Heart right ventricle (tissue), 16 donors: ENCODE measurements at regions not wholly inside any gene's neighbourhood (a gene's known extent, or its start where the extent isn't known, plus 50 kb on each side); places are given as distances from the start of the nearest gene placed in this dataset.
"Not testable (repeated sequence)": the region's sequence is repeated elsewhere in the genome, so short reads cannot be mapped to it uniquely, and the experiment has no call there.

ENCODE experiments used
- ATAC-seq, 8 donors: fragments of 200-7000 bp; cut with Tn5 transposase; one replicate each; pipeline ENCODE4 v1.9.1; 2020; ENCODE audit warnings: mild to moderate bottlenecking in 8 of 8, moderate library complexity in 8 of 8, moderate number of reproducible peaks in 1 of 8
- DNase-seq, 2 donors: peaks; one replicate each; pipeline ENCODE4 v3.0.0-alpha.2; 2020
- H3K27ac ChIP-seq, 10 donors: fragments of 200-600 bp; sonication (generic) in 2 of 10; one replicate each; pipeline versions ENCODE4 v1.5.0 to v1.8.0; 2020 to 2022; ENCODE audit warnings: mild to moderate bottlenecking in 3 of 10
- H3K27me3 ChIP-seq, 7 donors: fragments of 200-600 bp; one replicate each; pipeline ENCODE4 v1.8.0; 2021 to 2022; ENCODE audit warnings: mild to moderate bottlenecking in 2 of 7
- H3K36me3 ChIP-seq, 9 donors: fragments of 200-600 bp; sonication (generic) in 1 of 9; one replicate each; pipeline versions ENCODE4 v1.5.0 to v1.8.0; 2020 to 2022; ENCODE audit warnings: mild to moderate bottlenecking in 2 of 9
- H3K4me1 ChIP-seq, 9 donors: fragments of 200-600 bp; sonication (generic) in 1 of 9; one replicate each; pipeline versions ENCODE4 v1.5.0 to v1.8.0; 2020 to 2022; ENCODE audit warnings: mild to moderate bottlenecking in 4 of 9
- H3K4me3 ChIP-seq, 10 donors: fragments of 200-600 bp; sonication (generic) in 2 of 10; one replicate each; pipeline versions ENCODE4 v1.5.0 to v1.8.0; 2020 to 2022; ENCODE audit warnings: mild to moderate bottlenecking in 7 of 10, moderate library complexity in 2 of 10
- H3K9me3 ChIP-seq, 11 donors: fragments of 200-600 bp in 10 of 11; sonication (generic) in 2 of 11; one replicate each; pipeline versions ENCODE4 v1.5.0 to v1.8.0; 2013 to 2022; ENCODE audit warnings: mild to moderate bottlenecking in 2 of 11, control low read depth in 1 of 11, moderate library complexity in 1 of 11
- CTCF ChIP-seq, 9 donors: fragments of 200-600 bp; sonication (generic) in 2 of 9; IDR thresholded peaks; one replicate each; pipeline versions ENCODE4 v1.5.0 to v1.8.0; 2021 to 2022; ENCODE audit warnings: antibody characterized with exemption in 9 of 9, mild to moderate bottlenecking in 5 of 9, moderate library complexity in 1 of 9
- WGBS, 2 donors: extraction: QIAGEN DNeasy Blood & Tissue Kit; methylation state at CpG; one replicate each; pipeline ENCODE4 v1.1.7; 2013; ENCODE audit warnings: inconsistent platforms in 1 of 2; 5-methylcytosine and 5-hydroxymethylcytosine counted together
- intact Hi-C, 10 donors: fragments of 100-400 bp; cut with DNase I; formaldehyde crosslinking; loops; one replicate each; pipeline versions ENCODE4 v1.11.1 to v1.14.2; 2022
- donor health status: Arrhythmogenic right ventricular cardiomyopathy.
- donor health status: ischemic (EF 13 %, LVEDD 7.1; RV severe dilation, severe dysfunction).
- donor health status: healthy with polysubstance abuse.
- donor health status: DM: no; HTN: yes; CAD: no.
- donor health status: DM: no; HTN: no; CAD: no.
- donor health status: ischemic (EF 25% LVEDD 6.9; RV normal size, moderate dysfunction).
- donor health status: ischemic (EF 25% LVEDD 5.7; RV mildly dilated, moderate dysfunction).
- donor health status: healthy.
- donor health status: DM: yes; HTN: yes; CAD: no.
- donor health status: Ischemic cardiomyopathy.
- donor health status: ischemic (EF 35%, LVEDD 5.7; RV mildly dilated, moderate dysfunction).
- donor health status: nonischemic (EF 11% LVEDD 7.7; RV severe dilation, severe dysfunction).
- donor health status: DM: yes; HTN: yes; CAD: no.
- donor health status: PGD.
- donor health status: ischemic (EF 29% LVEDD 5.4; RV normal size, mild dysfunction).
- donor health status: nonischemic (EF 23%, LVEDD 6.1; RV moderate dilation, normal function).

GRCh38 chr2:194674043-194674442, 983.0 kb upstream of the SLC39A10 start:
- Histone ChIP-seq H3K4me3 (no peak overlapping the region), H3K36me3 (no peaks in the 10 kb centered on the region), H3K27ac (no peak overlapping the region), H3K27me3 (no peaks in the 10 kb centered on the region), H3K4me1 (no peaks in the 10 kb centered on the region), H3K9me3 (no peaks in the 10 kb centered on the region)
- 49 to 62% methylated on average over 1 of the region's 1 CpG for WGBS, 2 donors
- intact Hi-C loops, result no loop called here
- TF ChIP-seq CTCF (IDR thresholded peaks at IDR 0.05), result no peak
- DNase-seq (no peak), ATAC-seq (no peak)

- 75 to 84% methylated on average over 3 of the region's 3 CpGs for WGBS, 2 donors
- intact Hi-C loops, result no loop called here
- Histone ChIP-seq H3K27me3 (no peaks in the 10 kb centered on the region), H3K36me3 (no peaks in the 10 kb centered on the region), H3K9me3 (no peaks in the 10 kb centered on the region), H3K27ac (no peak overlapping the region), H3K4me1 (no peaks in the 10 kb centered on the region), H3K4me3 (no peak overlapping the region)
- no peak for ATAC-seq
- DNase-seq, result no peak
- no peak for TF ChIP-seq CTCF (IDR thresholded peaks at IDR 0.05)
Observed at GRCh38 chr2:194672994-194673393, 984.0 kb upstream of the SLC39A10 start.

GRCh38 chr2:194661431-194661830, 995.6 kb upstream of the SLC39A10 start:
- H3K4me3 ChIP-seq, result no peak overlapping the region
- H3K9me3 ChIP-seq, result no peaks in the 10 kb centered on the region
- WGBS, 2 donors, result 93 to 95% methylated on average over 2 of the region's 2 CpGs
- no peak for TF ChIP-seq CTCF (IDR thresholded peaks at IDR 0.05)
- H3K4me1 ChIP-seq, result no peaks in the 10 kb centered on the region
- DNase-seq (no peak), ATAC-seq (no peak)
- H3K36me3 ChIP-seq, result no peaks in the 10 kb centered on the region
- intact Hi-C loops, result no loop called here
- H3K27ac ChIP-seq, result no peak overlapping the region
- H3K27me3 ChIP-seq, result no peaks in the 10 kb centered on the region

DNA sequence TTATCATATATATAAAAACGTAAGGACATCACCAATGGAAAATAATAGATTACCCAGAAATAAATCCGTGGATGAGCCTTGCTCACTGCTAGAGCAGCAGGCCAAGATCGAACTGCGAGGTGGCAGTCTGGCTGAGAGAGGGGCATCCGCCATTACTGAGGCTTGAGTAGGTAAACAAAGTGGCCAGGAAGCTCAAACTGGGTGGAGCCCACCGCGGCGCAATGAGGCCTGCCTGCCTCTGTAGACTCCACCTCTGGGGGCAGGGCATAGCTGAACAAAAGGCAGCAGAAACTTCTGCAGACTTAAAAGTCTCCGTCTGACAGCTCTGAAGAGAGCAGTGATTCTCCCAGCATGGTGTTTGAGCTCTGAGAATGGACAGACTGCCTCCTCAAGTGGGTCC, 1018.0 kb upstream of the SLC39A10 start:
- H3K27ac ChIP-seq, H3K36me3 ChIP-seq, ATAC-seq, H3K27me3 ChIP-seq, H3K4me1 ChIP-seq, DNase-seq, intact Hi-C loops, H3K4me3 ChIP-seq: not testable (repeated sequence)
- WGBS, 2 donors, result 80 to 88% methylated on average over 9 of the region's 9 CpGs
- peaks cover 0 to 26% (median 0%) of the 10 kb centered on the region in 11 donors for H3K9me3 ChIP-seq

GRCh38 chr2:194621945-194622344, 1035.1 kb upstream of the SLC39A10 start:
- Histone ChIP-seq H3K27ac (no peak overlapping the region), H3K36me3 (no peaks in the 10 kb centered on the region), H3K4me3 (no peak overlapping the region), H3K4me1 (no peaks in the 10 kb centered on the region), H3K27me3 (no peaks in the 10 kb centered on the region), H3K9me3 (peaks cover 0 to 7% (median 0%) of the 10 kb centered on the region in 11 donors)
- intact Hi-C loops, result no loop called here
- no peak for TF ChIP-seq CTCF (IDR thresholded peaks at IDR 0.05)
- DNase-seq (no peak), ATAC-seq (no peak)
- WGBS, 2 donors, result 71 to 82% methylated on average over 6 of the region's 6 CpGs
